ENCODE measurements at regions not wholly inside any gene's neighbourhood (a gene's known extent, or its start where the extent isn't known, plus 50 kb on each side); places are given as distances from the start of the nearest gene placed in this dataset.
"Not testable (repeated sequence)": the region's sequence is repeated elsewhere in the genome, so short reads cannot be mapped to it uniquely, and the experiment has no call there.

- not testable (repeated sequence) for DNase-seq
Measured at GRCh38 chr21:13907385-13907784, 297.8 kb downstream of the POTED start.

- DNase-seq = not testable (repeated sequence)
Measured at GRCh38 chr21:13896596-13897247, 287.1 kb downstream of the POTED start.

DNA sequence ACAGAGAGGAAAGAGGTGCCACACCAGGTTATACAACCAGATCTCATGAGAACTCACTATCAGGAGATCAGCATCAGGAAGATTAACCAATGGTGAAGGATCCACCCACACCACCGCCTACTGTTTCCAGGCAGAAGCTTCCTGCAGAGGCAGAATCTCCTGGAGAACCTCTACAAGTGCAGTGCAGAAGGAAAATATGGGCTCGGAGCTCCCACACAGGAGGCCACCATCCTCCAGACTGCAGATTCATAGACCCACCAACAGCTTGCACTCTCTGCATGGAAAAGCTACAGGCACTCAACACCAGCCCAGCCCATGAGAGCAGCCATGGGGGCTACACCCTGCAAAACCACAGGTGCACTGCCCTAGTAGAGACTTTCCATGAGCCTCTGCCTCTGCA is 284.0 kb downstream of the POTED start:
- DNase-seq = not testable (repeated sequence)

GRCh38 chr21:13893025-13893424 is 283.4 kb downstream of the POTED start:
- not testable (repeated sequence) for DNase-seq

- not testable (repeated sequence) for DNase-seq
Measured at GRCh38 chr21:13892146-13892751, 282.7 kb downstream of the POTED start.

DNA sequence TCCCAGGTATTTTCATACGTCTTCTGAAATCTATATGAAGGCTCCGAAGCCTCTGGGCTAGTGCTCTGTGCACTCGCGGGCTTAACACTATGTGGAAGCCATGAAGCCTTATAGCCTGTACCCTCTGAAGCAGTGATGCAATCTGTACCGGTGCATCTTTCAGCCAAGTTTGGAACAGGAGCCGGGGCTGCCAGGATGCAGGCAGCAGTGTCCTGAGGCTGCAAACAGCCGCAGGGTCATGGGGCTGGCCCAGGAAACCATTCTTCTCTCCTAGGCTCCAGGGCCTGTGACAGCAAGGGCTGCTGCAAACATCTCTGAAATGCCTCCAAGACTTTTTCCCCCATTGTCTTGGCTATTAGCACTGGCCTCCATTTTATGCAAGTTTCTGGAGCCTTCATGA is 279.6 kb downstream of the POTED start:
- DNase-seq = not testable (repeated sequence)

GRCh38 chr21:13883641-13884395 is 274.2 kb downstream of the POTED start:
- DNase-seq = not testable (repeated sequence)

DNA sequence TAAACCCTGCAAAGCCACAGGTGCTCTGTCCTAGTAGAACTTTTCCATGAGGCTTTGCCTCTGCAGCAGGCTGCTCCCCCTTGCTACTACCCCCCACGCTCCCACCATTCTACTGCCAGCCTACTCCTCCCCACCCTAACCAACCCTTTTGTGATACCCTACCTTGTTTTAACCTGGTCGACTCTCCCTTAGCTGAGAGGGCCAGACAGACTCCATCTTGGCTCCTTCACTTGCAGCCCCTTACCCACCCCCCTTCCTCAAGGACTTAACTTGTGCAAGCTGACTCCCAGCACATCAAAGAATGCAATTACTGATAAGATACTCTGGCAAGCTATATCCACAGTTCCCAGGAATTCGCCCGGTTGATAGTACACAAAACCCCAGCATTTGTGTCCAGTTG is 267.9 kb downstream of the POTED start:
- not testable (repeated sequence) for DNase-seq

GRCh38 chr21:13876999-13877398 is 267.4 kb downstream of the POTED start:
- DNase-seq = not testable (repeated sequence)

DNA sequence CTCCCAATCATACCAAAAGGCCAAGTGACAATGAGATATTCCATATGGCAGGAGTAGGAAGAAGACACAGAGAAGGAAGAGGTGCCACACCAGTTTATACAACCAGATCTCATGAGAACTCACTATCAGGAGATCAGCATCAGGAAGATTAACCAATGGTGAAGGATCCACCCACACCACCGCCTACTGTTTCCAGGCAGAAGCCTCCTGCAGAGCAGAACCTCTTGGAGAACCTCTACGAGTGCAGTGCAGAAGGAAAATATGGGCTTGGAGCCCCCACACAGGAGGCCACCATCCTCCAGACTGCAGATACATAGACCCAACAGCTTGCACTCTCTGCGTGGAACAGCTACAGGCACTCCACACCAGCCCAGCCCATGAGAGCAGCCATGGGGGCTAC is 264.4 kb downstream of the POTED start:
- not testable (repeated sequence) for DNase-seq

- DNase-seq = no peak
Measured at GRCh38 chr21:13854638-13855037, 245.1 kb downstream of the POTED start.

DNA sequence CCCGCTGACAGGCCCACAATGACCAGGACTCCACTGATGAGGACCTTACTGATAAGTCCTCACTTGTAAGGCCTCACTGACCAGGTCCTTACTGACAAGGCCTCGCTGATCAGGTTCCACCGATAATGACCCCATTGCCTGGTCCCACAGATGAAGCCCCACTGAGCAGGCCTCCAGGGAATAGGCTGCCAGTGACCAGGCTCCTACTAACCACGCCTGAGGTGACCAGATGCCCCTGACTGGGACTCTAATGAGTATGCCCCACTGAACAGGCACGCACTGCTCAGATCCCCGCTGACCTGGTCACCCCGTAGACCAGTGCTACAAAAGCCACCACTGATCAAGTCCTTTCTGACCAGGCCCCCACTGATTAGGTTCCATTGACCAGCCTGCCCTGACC is 241.2 kb downstream of the POTED start:
- DNase-seq = not testable (repeated sequence)

DNA sequence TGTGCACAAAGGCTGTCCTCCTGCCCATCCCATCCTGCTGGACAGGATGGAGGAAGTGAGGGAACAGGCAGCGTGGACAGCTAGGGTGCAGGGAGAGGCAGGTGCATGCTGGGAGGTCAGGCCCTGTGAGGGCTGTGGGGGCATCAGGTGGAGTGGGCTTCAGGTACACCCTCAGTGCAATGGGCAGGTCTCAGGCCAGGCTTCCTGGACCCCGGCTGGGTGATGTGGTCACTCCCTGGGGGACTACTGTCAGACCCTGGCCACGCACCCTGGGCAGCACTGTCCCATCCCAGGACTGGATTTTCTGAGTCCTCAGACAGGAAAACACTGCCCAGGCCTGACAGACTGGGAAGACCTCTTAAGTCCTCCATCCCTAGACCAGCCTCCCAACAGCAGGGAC is 239.9 kb downstream of the POTED start:
- not testable (repeated sequence) for DNase-seq

GRCh38 chr21:13846718-13847117 is 237.1 kb downstream of the POTED start:
- not testable (repeated sequence) for DNase-seq

GRCh38 chr21:13844574-13844973 is 235.0 kb downstream of the POTED start:
- DNase-seq = not testable (repeated sequence)

DNA sequence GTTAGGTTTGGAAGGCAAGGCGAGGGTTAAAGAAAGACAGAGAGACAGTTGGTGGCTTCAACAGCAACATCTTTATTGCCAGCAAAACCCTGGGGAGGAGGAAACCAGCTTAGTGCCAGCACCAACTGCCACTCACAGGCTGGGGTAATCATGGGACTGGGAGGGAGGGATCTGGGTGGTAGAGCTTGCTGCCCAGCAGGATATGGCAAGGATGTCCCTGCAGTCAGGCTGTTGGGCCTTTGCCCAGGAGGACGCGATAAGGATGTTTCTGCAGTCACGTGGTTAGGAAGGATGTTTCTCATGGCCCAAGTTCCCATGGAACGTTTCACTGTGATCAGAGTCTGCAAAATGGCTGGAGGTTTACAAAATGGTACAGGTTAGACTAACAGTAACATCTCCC is 233.5 kb downstream of the POTED start:
- DNase-seq = not testable (repeated sequence)

- not testable (repeated sequence) for DNase-seq
Measured at GRCh38 chr21:13827666-13828065, 218.1 kb downstream of the POTED start.

GRCh38 chr21:13827201-13827600 is 217.6 kb downstream of the POTED start:
- DNase-seq = no peak

GRCh38 chr21:13826511-13826910 is 216.9 kb downstream of the POTED start:
- DNase-seq = not testable (repeated sequence)

DNA sequence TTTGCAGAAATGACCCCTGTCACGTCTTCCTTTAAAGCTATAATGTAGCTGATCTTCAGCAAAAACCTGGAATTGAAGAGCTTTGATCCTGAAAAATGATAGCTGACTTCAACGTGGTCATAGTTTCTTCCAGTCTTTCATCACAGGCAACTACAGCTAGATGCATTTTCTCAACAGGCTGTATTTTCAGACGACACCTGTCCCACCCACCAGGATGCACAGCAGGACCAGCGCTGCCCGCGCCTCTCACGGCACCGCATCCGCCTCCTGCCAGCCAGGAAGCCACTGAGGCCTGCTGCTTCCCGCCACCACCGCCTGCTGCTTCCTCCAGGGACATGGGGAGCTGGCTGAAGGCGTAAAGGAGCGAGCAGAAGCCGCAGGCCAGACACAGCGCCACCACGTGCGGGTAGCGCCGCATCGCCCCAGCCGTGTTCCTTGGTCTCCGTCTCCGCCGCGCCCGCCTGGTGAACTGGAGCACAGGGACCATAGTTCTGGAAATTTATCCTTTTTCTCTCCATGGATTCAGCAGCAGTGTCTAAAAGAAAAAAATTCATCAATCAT is 215.7 kb downstream of the POTED start:
- DNase-seq = not testable (repeated sequence)

- DNase-seq = not testable (repeated sequence)
Measured at GRCh38 chr21:13820286-13820685, 210.7 kb downstream of the POTED start.

- not testable (repeated sequence) for DNase-seq
Measured at GRCh38 chr21:13812191-13812590, 202.6 kb downstream of the POTED start.

DNA sequence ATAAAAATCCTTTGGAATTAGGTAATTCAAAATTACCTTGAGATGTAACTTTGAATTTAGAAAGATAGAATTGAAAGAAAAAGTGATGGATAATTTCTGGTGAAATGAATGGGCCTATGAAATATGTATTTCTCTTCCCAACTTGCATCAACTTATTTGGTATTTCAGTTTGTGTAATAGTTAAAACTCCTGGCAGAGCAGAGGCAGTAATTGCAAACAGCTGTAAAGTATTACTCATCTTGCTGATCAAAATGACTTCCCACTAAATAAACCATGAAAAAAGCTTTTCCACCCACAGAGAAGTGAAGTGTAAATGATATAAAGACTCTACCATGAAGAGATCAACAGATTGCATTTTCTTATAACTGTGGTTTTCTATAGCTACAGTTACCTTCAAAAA is 201.0 kb downstream of the POTED start:
- not testable (repeated sequence) for DNase-seq

Data from bone marrow (tissue), 2 donors.